GM12872 (cell line): ENCODE measurements at regions not wholly inside any gene's neighbourhood (a gene's known extent, or its start where the extent isn't known, plus 50 kb on each side); places are given as distances from the start of the nearest gene placed in this dataset.

Experiments
- CTCF ChIP-seq: IDR thresholded peaks from 3 replicates; pipeline ENCODE4 v1.5.1; 2011; ENCODE audit warnings: low read depth, mild to moderate bottlenecking, low read length, moderate library complexity; ENCODE audit not compliant: insufficient read depth

- no peak for TF ChIP-seq CTCF
Measured at GRCh38 chr2:8247905-8248622, 433.8 kb upstream of the ID2 start.

GRCh38 chr2:8248623-8248957 is 433.3 kb upstream of the ID2 start:
- no peak for TF ChIP-seq CTCF

- TF ChIP-seq CTCF: no peak
Measured at GRCh38 chr2:8249141-8249540, 432.7 kb upstream of the ID2 start.

- TF ChIP-seq CTCF: no peak
Measured at GRCh38 chr2:8249769-8250168, 432.1 kb upstream of the ID2 start.

- TF ChIP-seq CTCF: no peak
Measured at GRCh38 chr2:8251291-8251690, 430.6 kb upstream of the ID2 start.

GRCh38 chr2:8251856-8252255 is 430.0 kb upstream of the ID2 start:
- no peak for TF ChIP-seq CTCF

GRCh38 chr2:8252997-8253694 is 428.7 kb upstream of the ID2 start:
- TF ChIP-seq CTCF: no peak
